Psoas muscle (tissue), 7 donors: ENCODE measurements at regions not wholly inside any gene's neighbourhood (a gene's known extent, or its start where the extent isn't known, plus 50 kb on each side); places are given as distances from the start of the nearest gene placed in this dataset.
"Not testable (repeated sequence)": the region's sequence is repeated elsewhere in the genome, so short reads cannot be mapped to it uniquely, and the experiment has no call there.

Source experiments
- ATAC-seq, 4 donors: fragments of 200-7000 bp; cut with Tn5 transposase; one replicate each; pipeline ENCODE4 v1.9.1; 2020; ENCODE audit warnings: moderate library complexity in 3 of 4, mild to moderate bottlenecking in 2 of 4
- DNase-seq, 2 donors: peaks; one replicate each; pipeline ENCODE4 v3.0.0-alpha.2; 2020
- H3K27ac ChIP-seq: fragments of 200-600 bp; one replicate; pipeline ENCODE4 v1.8.0; 2022
- H3K27me3 ChIP-seq, 3 donors: fragments of 200-600 bp in 1 of 3; one replicate each; pipeline versions ENCODE4 v1.6.1 to v1.8.0; 2013 to 2022; ENCODE audit warnings: low read length in 2 of 3, mild to moderate bottlenecking in 2 of 3, moderate library complexity in 1 of 3; ENCODE audit not compliant: insufficient read depth in 3 of 3
- H3K36me3 ChIP-seq, 2 donors: fragments of 200-600 bp in 1 of 2; one replicate each; pipeline versions ENCODE4 v1.6.1 to v1.8.0; 2013 to 2022; ENCODE audit warnings: low read depth in 1 of 2, mild to moderate bottlenecking in 1 of 2, moderate library complexity in 1 of 2; ENCODE audit not compliant: insufficient read depth in 1 of 2
- H3K4me1 ChIP-seq: fragments of 200-600 bp; one replicate; pipeline ENCODE4 v1.8.0; 2022
- H3K4me3 ChIP-seq: fragments of 200-600 bp; one replicate; pipeline ENCODE4 v1.8.0; 2022; ENCODE audit warnings: mild to moderate bottlenecking
- H3K9me3 ChIP-seq: fragments of 200-600 bp; one replicate; pipeline ENCODE4 v1.8.0; 2022
- CTCF ChIP-seq: fragments of 200-600 bp; IDR thresholded peaks from one replicate; pipeline ENCODE4 v1.8.0; 2022; ENCODE audit warnings: antibody characterized with exemption
- WGBS, 3 donors: extraction: QIAGEN DNeasy Blood & Tissue Kit; methylation state at CpG; one replicate each; pipeline versions ENCODE4 v1.1.6 to v1.1.7; 2013; 5-methylcytosine and 5-hydroxymethylcytosine counted together
- intact Hi-C, 2 donors: fragments of 100-400 bp; cut with DNase I; formaldehyde crosslinking; loops; one replicate each; pipeline versions ENCODE4 v1.11.0 to v1.14.2; 2022
- donor health status: healthy with polysubstance abuse.
- donor health status: DM: no; HTN: no; CAD: no; lungs with moderate emphysema.
- donor health status: Bipolar disorder and iron deficiency.
- donor health status: healthy.
- donor health status: DM: yes; HTN: yes; CAD: no.
- donor health status: DM: no; HTN: no; CAD: no.
- donor health status: DM: yes; HTN: yes; CAD: no.

GRCh38 chr14:22210906-22211305 is 378.1 kb downstream of the DAD1 start:
- DNase-seq (no peak), ATAC-seq (no peak)
- TF ChIP-seq CTCF: no peak
- H3K27ac ChIP-seq: no peak overlapping the region
- H3K27me3 ChIP-seq: no peaks in the 10 kb centered on the region
- H3K4me1 ChIP-seq: no peaks in the 10 kb centered on the region
- intact Hi-C loops: no loop called here
- 44 to 62% (median 49%) methylated on average over 1 of the region's 1 CpG for WGBS, 3 donors
- no peaks in the 10 kb centered on the region for H3K9me3 ChIP-seq
- no peaks in the 10 kb centered on the region for H3K36me3 ChIP-seq
- H3K4me3 ChIP-seq: no peak overlapping the region

- no peaks in the 10 kb centered on the region for H3K27me3 ChIP-seq
- H3K4me1 ChIP-seq: no peaks in the 10 kb centered on the region
- intact Hi-C loops: no loop called here
- 25 to 30% (median 26%) methylated on average over 2 of the region's 2 CpGs for WGBS, 3 donors
- H3K36me3 ChIP-seq: no peaks in the 10 kb centered on the region
- H3K27ac ChIP-seq: no peak overlapping the region
- no peak overlapping the region for H3K4me3 ChIP-seq
- no peak for TF ChIP-seq CTCF
- DNase-seq (no peak), ATAC-seq (no peak)
- no peaks in the 10 kb centered on the region for H3K9me3 ChIP-seq
These were observed 379.0 kb downstream of the DAD1 start for GRCh38 chr14:22210026-22210425.

- no peaks in the 10 kb centered on the region for H3K27me3 ChIP-seq
- no peaks in the 10 kb centered on the region for H3K9me3 ChIP-seq
- no peaks in the 10 kb centered on the region for H3K4me1 ChIP-seq
- no peak for ATAC-seq
- no peaks in the 10 kb centered on the region for H3K36me3 ChIP-seq
- 75 to 82% (median 78%) methylated on average over 5 of the region's 5 CpGs for WGBS, 3 donors
- TF ChIP-seq CTCF: no peak
- no peak overlapping the region for H3K4me3 ChIP-seq
- no peak for DNase-seq
- intact Hi-C loops: no loop called here
- no peak overlapping the region for H3K27ac ChIP-seq
These were observed 386.0 kb downstream of the DAD1 start for GRCh38 chr14:22203036-22203435.

- Histone ChIP-seq H3K27ac (no peak overlapping the region), H3K36me3 (no peaks in the 10 kb centered on the region), H3K9me3 (no peaks in the 10 kb centered on the region), H3K4me3 (no peak overlapping the region), H3K4me1 (no peaks in the 10 kb centered on the region), H3K27me3 (no peaks in the 10 kb centered on the region)
- no peak for TF ChIP-seq CTCF
- ATAC-seq (no peak), DNase-seq (no peak)
- 47 to 55% (median 49%) methylated on average over 2 of the region's 2 CpGs for WGBS, 3 donors
- intact Hi-C loops: no loop called here
These were observed 386.7 kb downstream of the DAD1 start for GRCh38 chr14:22202313-22202712.

- H3K27ac ChIP-seq: no peak overlapping the region
- intact Hi-C loops: no loop called here
- ATAC-seq: peak in 1 of 4 donors; percentile 54
- no peak for DNase-seq
- H3K9me3 ChIP-seq: no peaks in the 10 kb centered on the region
- no peak overlapping the region for H3K4me3 ChIP-seq
- no peaks in the 10 kb centered on the region for H3K36me3 ChIP-seq
- H3K27me3 ChIP-seq: no peaks in the 10 kb centered on the region
- 7 to 10% (median 10%) methylated on average over 1 of the region's 1 CpG for WGBS, 3 donors
- no peaks in the 10 kb centered on the region for H3K4me1 ChIP-seq
- TF ChIP-seq CTCF: no peak
These were observed 387.9 kb downstream of the DAD1 start for GRCh38 chr14:22200977-22201605.

GRCh38 chr14:22200131-22200530 is 388.9 kb downstream of the DAD1 start:
- H3K27ac ChIP-seq, H3K4me3 ChIP-seq, ATAC-seq, DNase-seq, H3K4me1 ChIP-seq, intact Hi-C loops, H3K36me3 ChIP-seq, H3K9me3 ChIP-seq, H3K27me3 ChIP-seq: not testable (repeated sequence)
- 84 to 96% (median 92%) methylated on average over 2 of the region's 2 CpGs for WGBS, 3 donors
